GM21526 (cell line): ENCODE measurements at regions not wholly inside any gene's neighbourhood (a gene's known extent, or its start where the extent isn't known, plus 50 kb on each side); places are given as distances from the start of the nearest gene placed in this dataset.

Source experiments
- ATAC-seq: cut with Tn5 transposase; IDR thresholded peaks from one replicate; pipeline ENCODE4 v1.9.1; 2021; ENCODE audit warnings: moderate library complexity; ENCODE audit not compliant: unreplicated experiment, low FRiP score

GRCh38 chr1:214199585-214199984 lies 81.4 kb upstream of the SMYD2 start:
- no peak for ATAC-seq

- no peak for ATAC-seq
These were observed 78.0 kb upstream of the SMYD2 start for GRCh38 chr1:214202992-214203391.

GRCh38 chr1:214205053-214205452 lies 75.9 kb upstream of the SMYD2 start:
- ATAC-seq = no peak

GRCh38 chr1:214208460-214208859 lies 72.5 kb upstream of the SMYD2 start:
- no peak for ATAC-seq

- no peak for ATAC-seq
These were observed 71.6 kb upstream of the SMYD2 start for GRCh38 chr1:214209260-214209808.

- no peak for ATAC-seq
These were observed 67.8 kb upstream of the SMYD2 start for GRCh38 chr1:214213136-214213535.

GRCh38 chr1:214214851-214215250 lies 66.1 kb upstream of the SMYD2 start:
- no peak for ATAC-seq

- ATAC-seq = no peak
These were observed 65.4 kb upstream of the SMYD2 start for GRCh38 chr1:214215583-214215982.

- ATAC-seq = no peak
These were observed 64.9 kb upstream of the SMYD2 start for GRCh38 chr1:214216021-214216420.

- no peak for ATAC-seq
These were observed 64.2 kb upstream of the SMYD2 start for GRCh38 chr1:214216779-214217178.

GRCh38 chr1:214219902-214220301 lies 61.1 kb upstream of the SMYD2 start:
- no peak for ATAC-seq

GRCh38 chr1:214220891-214221290 lies 60.1 kb upstream of the SMYD2 start:
- no peak for ATAC-seq

- ATAC-seq = no peak
These were observed 56.2 kb upstream of the SMYD2 start for GRCh38 chr1:214224611-214225354.

- no peak for ATAC-seq
These were observed 52.0 kb upstream of the SMYD2 start for GRCh38 chr1:214228976-214229375.

GRCh38 chr1:214229736-214230135 lies 51.2 kb upstream of the SMYD2 start:
- ATAC-seq = no peak
